ENCODE measurements at regions not wholly inside any gene's neighbourhood (a gene's known extent, or its start where the extent isn't known, plus 50 kb on each side); places are given as distances from the start of the nearest gene placed in this dataset.

DNA sequence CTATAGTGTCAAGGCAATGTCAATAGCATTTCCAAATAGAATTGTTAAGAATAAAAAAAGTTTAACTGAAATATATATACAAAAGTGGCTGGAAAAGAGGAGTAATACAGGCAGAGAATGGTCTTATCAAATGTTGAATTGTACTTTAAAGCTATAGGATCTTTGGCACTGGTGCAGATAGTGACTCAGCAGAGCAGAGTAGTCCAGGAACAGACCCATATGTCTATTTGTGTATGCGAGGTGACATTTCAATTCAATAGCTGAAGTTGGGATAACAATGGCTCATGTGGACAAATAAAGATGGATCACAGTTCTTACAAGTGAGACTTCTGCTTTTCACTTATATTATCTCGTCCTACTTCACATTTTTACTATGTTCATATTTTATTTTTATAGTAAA is 543.0 kb upstream of the B3GALT2 start:
- TF ChIP-seq EZH2phosphoT487 (IDR thresholded peaks at IDR 0.05; ENCODE audit: borderline replicate concordance), result no peak
- TF ChIP-seq, protein P1, sequence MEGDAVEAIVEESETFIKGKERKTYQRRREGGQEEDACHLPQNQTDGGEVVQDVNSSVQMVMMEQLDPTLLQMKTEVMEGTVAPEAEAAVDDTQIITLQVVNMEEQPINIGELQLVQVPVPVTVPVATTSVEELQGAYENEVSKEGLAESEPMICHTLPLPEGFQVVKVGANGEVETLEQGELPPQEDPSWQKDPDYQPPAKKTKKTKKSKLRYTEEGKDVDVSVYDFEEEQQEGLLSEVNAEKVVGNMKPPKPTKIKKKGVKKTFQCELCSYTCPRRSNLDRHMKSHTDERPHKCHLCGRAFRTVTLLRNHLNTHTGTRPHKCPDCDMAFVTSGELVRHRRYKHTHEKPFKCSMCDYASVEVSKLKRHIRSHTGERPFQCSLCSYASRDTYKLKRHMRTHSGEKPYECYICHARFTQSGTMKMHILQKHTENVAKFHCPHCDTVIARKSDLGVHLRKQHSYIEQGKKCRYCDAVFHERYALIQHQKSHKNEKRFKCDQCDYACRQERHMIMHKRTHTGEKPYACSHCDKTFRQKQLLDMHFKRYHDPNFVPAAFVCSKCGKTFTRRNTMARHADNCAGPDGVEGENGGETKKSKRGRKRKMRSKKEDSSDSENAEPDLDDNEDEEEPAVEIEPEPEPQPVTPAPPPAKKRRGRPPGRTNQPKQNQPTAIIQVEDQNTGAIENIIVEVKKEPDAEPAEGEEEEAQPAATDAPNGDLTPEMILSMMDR (conservative IDR thresholded peaks at IDR 0.05; ENCODE audit: low read length), result no peak
- H4K20me1 ChIP-seq (ENCODE audit: insufficient read depth, low read length, poor library complexity, severe bottlenecking), result no peaks in the 10 kb centered on the region
- no peaks in the 10 kb centered on the region for H3K9me2 ChIP-seq (replicated peaks; ENCODE audit: low read depth, low read length)
- H3K79me2 ChIP-seq (ENCODE audit: insufficient read depth, low read length), result no peaks in the 10 kb centered on the region
- H3K4me3 ChIP-seq (ENCODE audit: low read length, poor library complexity, severe bottlenecking), result no peak overlapping the region
- H3F3A ChIP-seq (ENCODE audit: low read depth), result no peaks in the 10 kb centered on the region
- H3K27me3 ChIP-seq (ENCODE audit: insufficient read depth, low read length, poor library complexity, severe bottlenecking), result no peaks in the 10 kb centered on the region
- H3K4me2 ChIP-seq (ENCODE audit: low read depth, low read length, poor library complexity, severe bottlenecking), result no peak overlapping the region
- H2AFZ ChIP-seq (ENCODE audit: low read length), result no peak overlapping the region
- H3K36me3 ChIP-seq (ENCODE audit: insufficient read depth, low read length), result no peaks in the 10 kb centered on the region
- no peak overlapping the region for H3K9ac ChIP-seq (ENCODE audit: low read depth, low read length, poor library complexity, severe bottlenecking)
- H3K9me3 ChIP-seq (ENCODE audit: insufficient read depth, low read depth, low read length), result no peaks in the 10 kb centered on the region
- H3K4me1 ChIP-seq (ENCODE audit: insufficient read depth, low read length, poor library complexity, severe bottlenecking), result no peaks in the 10 kb centered on the region

GRCh38 chr1:193727850-193728249 is 541.4 kb upstream of the B3GALT2 start:
- no peaks in the 10 kb centered on the region for H3K9me3 ChIP-seq (ENCODE audit: insufficient read depth, low read depth, low read length)
- TF ChIP-seq, protein P1 (conservative IDR thresholded peaks at IDR 0.05; ENCODE audit: low read length), result no peak
- TF ChIP-seq EZH2phosphoT487 (IDR thresholded peaks at IDR 0.05; ENCODE audit: borderline replicate concordance), result no peak
- no peaks in the 10 kb centered on the region for H3K36me3 ChIP-seq (ENCODE audit: insufficient read depth, low read length)
- no peak overlapping the region for H3K4me3 ChIP-seq (ENCODE audit: low read length, poor library complexity, severe bottlenecking)
- H3F3A ChIP-seq (ENCODE audit: low read depth), result no peaks in the 10 kb centered on the region
- no peaks in the 10 kb centered on the region for H3K9me2 ChIP-seq (replicated peaks; ENCODE audit: low read depth, low read length)
- no peaks in the 10 kb centered on the region for H3K4me1 ChIP-seq (ENCODE audit: insufficient read depth, low read length, poor library complexity, severe bottlenecking)
- H3K4me2 ChIP-seq (ENCODE audit: low read depth, low read length, poor library complexity, severe bottlenecking), result no peak overlapping the region
- no peak overlapping the region for H2AFZ ChIP-seq (ENCODE audit: low read length)
- no peak overlapping the region for H3K9ac ChIP-seq (ENCODE audit: low read depth, low read length, poor library complexity, severe bottlenecking)
- H3K27me3 ChIP-seq (ENCODE audit: insufficient read depth, low read length, poor library complexity, severe bottlenecking), result no peaks in the 10 kb centered on the region
- no peaks in the 10 kb centered on the region for H3K79me2 ChIP-seq (ENCODE audit: insufficient read depth, low read length)
- H4K20me1 ChIP-seq (ENCODE audit: insufficient read depth, low read length, poor library complexity, severe bottlenecking), result no peaks in the 10 kb centered on the region

- H3K9me2 ChIP-seq (replicated peaks; ENCODE audit: low read depth, low read length), result no peaks in the 10 kb centered on the region
- no peaks in the 10 kb centered on the region for H3K9me3 ChIP-seq (ENCODE audit: insufficient read depth, low read depth, low read length)
- no peak overlapping the region for H3K9ac ChIP-seq (ENCODE audit: low read depth, low read length, poor library complexity, severe bottlenecking)
- no peak overlapping the region for H3K4me3 ChIP-seq (ENCODE audit: low read length, poor library complexity, severe bottlenecking)
- no peaks in the 10 kb centered on the region for H4K20me1 ChIP-seq (ENCODE audit: insufficient read depth, low read length, poor library complexity, severe bottlenecking)
- TF ChIP-seq, protein P1 (conservative IDR thresholded peaks at IDR 0.05; ENCODE audit: low read length), result no peak
- no peak for TF ChIP-seq EZH2phosphoT487 (IDR thresholded peaks at IDR 0.05; ENCODE audit: borderline replicate concordance)
- no peaks in the 10 kb centered on the region for H3K4me1 ChIP-seq (ENCODE audit: insufficient read depth, low read length, poor library complexity, severe bottlenecking)
- H3K36me3 ChIP-seq (ENCODE audit: insufficient read depth, low read length), result no peaks in the 10 kb centered on the region
- H3F3A ChIP-seq (ENCODE audit: low read depth), result no peaks in the 10 kb centered on the region
- no peak overlapping the region for H3K4me2 ChIP-seq (ENCODE audit: low read depth, low read length, poor library complexity, severe bottlenecking)
- H3K79me2 ChIP-seq (ENCODE audit: insufficient read depth, low read length), result no peaks in the 10 kb centered on the region
- no peak overlapping the region for H2AFZ ChIP-seq (ENCODE audit: low read length)
- no peaks in the 10 kb centered on the region for H3K27me3 ChIP-seq (ENCODE audit: insufficient read depth, low read length, poor library complexity, severe bottlenecking)
These were observed 540.3 kb upstream of the B3GALT2 start for GRCh38 chr1:193726722-193727121.

Measured in Loucy (cell line).